GM21381 (cell line): ENCODE measurements at regions not wholly inside any gene's neighbourhood (a gene's known extent, or its start where the extent isn't known, plus 50 kb on each side); places are given as distances from the start of the nearest gene placed in this dataset.

Experiments used
- ATAC-seq: cut with Tn5 transposase; IDR thresholded peaks from one replicate; pipeline ENCODE4 v1.9.1; 2021; ENCODE audit warnings: mild to moderate bottlenecking, moderate library complexity; ENCODE audit not compliant: unreplicated experiment

- no peak for ATAC-seq
Observed at GRCh38 chrX:109926118-109926517, 76.8 kb upstream of the TMEM164 start.

GRCh38 chrX:109926743-109927662 is 75.9 kb upstream of the TMEM164 start:
- no peak for ATAC-seq

- ATAC-seq = no peak
Observed at GRCh38 chrX:109927663-109928273, 75.1 kb upstream of the TMEM164 start.

DNA sequence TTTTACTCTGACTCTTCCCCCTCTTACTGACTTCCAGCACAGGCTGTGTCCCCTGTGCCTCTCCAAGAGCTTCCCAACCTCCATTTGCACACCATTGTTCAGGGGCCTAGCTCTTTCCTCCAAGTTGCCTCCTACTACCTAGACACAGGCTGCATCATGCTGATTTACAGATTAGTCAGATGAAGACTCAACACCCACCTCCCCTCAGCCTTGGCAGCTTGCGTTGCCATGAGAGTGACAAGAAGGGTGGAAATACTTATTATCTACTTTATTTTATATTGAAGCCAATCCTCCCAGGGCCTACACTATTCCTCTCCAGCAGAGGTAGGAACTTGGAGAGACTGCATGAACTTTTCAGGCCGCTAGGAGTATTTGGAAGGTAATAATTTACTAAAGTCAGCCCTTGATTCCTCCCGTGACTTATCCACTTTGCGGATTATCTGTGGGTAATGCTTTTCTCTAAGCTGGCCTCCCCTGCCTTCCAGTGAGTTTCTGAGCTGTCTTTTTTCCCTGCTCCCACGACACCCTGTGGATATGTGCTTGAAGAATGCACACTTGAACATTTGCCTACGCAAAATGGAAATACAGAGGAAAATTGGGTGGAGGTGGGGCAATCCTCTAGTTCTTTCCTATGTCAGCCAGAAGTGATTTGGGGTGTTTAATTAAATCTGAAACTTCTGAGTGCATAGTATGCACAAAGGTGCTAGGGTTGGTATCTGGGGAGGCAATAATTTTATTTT is 74.1 kb upstream of the TMEM164 start:
- ATAC-seq = no peak

GRCh38 chrX:109931677-109932076 is 71.2 kb upstream of the TMEM164 start:
- ATAC-seq = no peak

DNA sequence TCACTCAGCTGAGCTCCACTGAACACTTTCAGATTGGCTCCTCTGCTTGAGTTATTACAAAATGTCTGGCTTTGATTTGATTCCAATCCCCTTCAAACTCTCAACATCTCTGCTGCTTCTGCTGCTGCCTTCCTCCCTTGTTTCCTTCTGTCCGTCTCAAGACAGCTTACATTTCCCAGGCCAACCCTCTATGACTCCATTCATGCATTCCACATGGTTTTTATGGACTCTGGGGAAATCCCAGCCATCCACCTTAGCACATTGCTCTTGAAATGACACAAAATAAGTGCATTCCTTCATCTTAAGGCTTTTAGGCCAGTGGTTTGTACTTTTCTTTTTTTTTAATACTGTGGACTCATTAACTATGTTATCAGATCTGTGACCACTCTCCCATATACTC is 68.5 kb upstream of the TMEM164 start:
- no peak for ATAC-seq

DNA sequence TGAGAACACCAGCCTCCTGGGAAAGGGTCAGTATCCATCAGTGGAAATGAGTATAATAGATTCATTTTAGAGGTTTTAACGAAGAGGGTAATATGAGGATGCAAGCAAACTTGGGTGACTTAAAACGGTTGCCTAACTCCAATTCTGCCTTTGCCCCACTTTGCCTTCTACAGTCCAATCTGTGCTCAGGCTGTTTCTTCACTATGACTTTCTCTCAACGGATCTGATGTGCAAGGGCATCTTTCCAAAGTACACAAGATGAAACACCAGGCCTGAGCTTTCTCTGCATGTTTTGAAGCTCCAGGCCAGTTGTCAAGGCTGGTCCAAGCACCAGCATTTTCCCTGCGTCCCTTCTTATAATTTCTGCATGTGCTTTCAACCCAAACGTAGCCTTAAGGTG is 68.0 kb upstream of the TMEM164 start:
- ATAC-seq = no peak

- no peak for ATAC-seq
Observed at GRCh38 chrX:109936114-109936513, 66.8 kb upstream of the TMEM164 start.

DNA sequence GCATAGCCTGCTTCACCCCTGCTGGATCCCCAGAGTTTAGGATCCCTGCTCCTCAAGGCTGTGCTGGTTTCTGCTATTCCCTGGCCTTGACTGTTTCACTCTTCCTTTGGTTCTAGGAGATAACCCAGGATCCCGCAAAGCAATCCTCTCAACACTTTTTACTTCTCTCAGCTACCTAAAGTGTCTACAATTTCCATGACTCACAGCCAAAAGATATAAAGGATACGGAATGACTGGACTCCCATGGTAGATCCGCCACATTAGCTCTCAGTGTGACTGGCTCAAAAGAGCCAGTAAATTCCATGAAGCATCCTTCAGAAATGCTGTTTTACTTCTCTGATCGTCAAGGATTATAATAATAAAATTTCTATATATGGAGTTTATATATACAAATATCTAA is 66.3 kb upstream of the TMEM164 start:
- ATAC-seq = no peak

DNA sequence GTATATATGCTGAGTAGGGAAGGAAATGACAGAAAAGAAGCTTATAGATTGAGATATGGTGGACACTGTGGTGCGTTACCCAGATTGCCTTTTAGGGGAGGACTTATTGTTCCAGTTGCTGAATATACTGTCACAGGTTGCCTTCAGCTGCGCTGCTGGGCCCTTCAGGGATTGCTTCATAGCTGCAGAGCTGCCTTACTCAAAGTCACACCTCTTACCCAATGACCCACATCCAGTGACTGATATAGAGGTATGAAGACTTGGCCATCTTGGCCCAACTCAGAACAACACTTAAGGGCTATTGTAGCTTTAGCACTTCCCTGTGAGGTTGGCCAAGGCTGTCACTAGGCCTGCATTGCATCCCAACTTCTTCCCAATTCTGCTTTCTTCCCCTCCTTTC is 63.4 kb upstream of the TMEM164 start:
- no peak for ATAC-seq

GRCh38 chrX:109940411-109940810 is 62.5 kb upstream of the TMEM164 start:
- no peak for ATAC-seq

GRCh38 chrX:109943092-109943739 is 59.7 kb upstream of the TMEM164 start:
- no peak for ATAC-seq

- ATAC-seq = no peak
Observed at GRCh38 chrX:109943740-109944092, 59.2 kb upstream of the TMEM164 start.

- ATAC-seq = no peak
Observed at GRCh38 chrX:109952050-109952449, 50.9 kb upstream of the TMEM164 start.

GRCh38 chrX:109952985-109953905 is 49.7 kb upstream of the TMEM164 start:
- peak; percentile 80 for ATAC-seq
